ENCODE measurements at regions not wholly inside any gene's neighbourhood (a gene's known extent, or its start where the extent isn't known, plus 50 kb on each side); places are given as distances from the start of the nearest gene placed in this dataset.

GRCh38 chr11:86174101-86175046 lies 70.2 kb upstream of the EED start:
- 50% methylated on average over 8 of the region's 8 CpGs for WGBS
- no peaks in the 10 kb centered on the region for H3K9me3 ChIP-seq (ENCODE audit: control insufficient read depth in 4 of 4, low read length in 3 of 4)
- no peaks in the 10 kb centered on the region for H3K36me3 ChIP-seq (ENCODE audit: control insufficient read depth in 4 of 4, insufficient read depth in 3 of 4, low read depth in 1 of 4, low read length in 3 of 4)
- peak overlapping the region; percentile 68 to 87 for H3K27ac ChIP-seq (ENCODE audit: low read depth in 1 of 2, low read length in 2 of 2)
- no peak overlapping the region for H3K9ac ChIP-seq (ENCODE audit: low read depth in 1 of 2, low read length in 2 of 2)
- DNase-seq (ENCODE audit: low spot score) = peak; percentile 72
- no peak for TF ChIP-seq GABPA (IDR thresholded peaks at IDR 0.05 in 1 of 2, conservative IDR thresholded peaks at IDR 0.05 in 1 of 2)
- no peak for TF ChIP-seq EGR1 (IDR thresholded peaks at IDR 0.05; ENCODE audit: low read depth in 2 of 2)
- TF ChIP-seq TAF1 (conservative IDR thresholded peaks at IDR 0.05) = no peak
- TF ChIP-seq CTCF (IDR thresholded peaks at IDR 0.05; ENCODE audit: low read depth, low read length, missing input control) = no peak
- peak; percentile 82 to 91 for TF ChIP-seq JUND (IDR thresholded peaks at IDR 0.05)
- no peak for TF ChIP-seq ZBTB33 (IDR thresholded peaks at IDR 0.05)
- TF ChIP-seq FOXA2 (IDR thresholded peaks at IDR 0.05) = no peak
- peak; percentile 63 for TF ChIP-seq SP1 (IDR thresholded peaks at IDR 0.05)
- TF ChIP-seq, protein P1, sequence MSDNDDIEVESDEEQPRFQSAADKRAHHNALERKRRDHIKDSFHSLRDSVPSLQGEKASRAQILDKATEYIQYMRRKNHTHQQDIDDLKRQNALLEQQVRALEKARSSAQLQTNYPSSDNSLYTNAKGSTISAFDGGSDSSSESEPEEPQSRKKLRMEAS (IDR thresholded peaks at IDR 0.05) = peak; percentile 38
- TF ChIP-seq, protein P2, sequence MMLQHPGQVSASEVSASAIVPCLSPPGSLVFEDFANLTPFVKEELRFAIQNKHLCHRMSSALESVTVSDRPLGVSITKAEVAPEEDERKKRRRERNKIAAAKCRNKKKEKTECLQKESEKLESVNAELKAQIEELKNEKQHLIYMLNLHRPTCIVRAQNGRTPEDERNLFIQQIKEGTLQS (IDR thresholded peaks at IDR 0.05) = peak; percentile 45
- peak; percentile 73 for TF ChIP-seq NR2F2 (IDR thresholded peaks at IDR 0.05)
- TF ChIP-seq RAD21 (IDR thresholded peaks at IDR 0.05) = peak; percentile 48 to 50
- TF ChIP-seq RXRA (IDR thresholded peaks at IDR 0.05) = peak; percentile 38 to 62
- TF ChIP-seq HNF4G (IDR thresholded peaks at IDR 0.05) = no peak
- peak; percentile 68 to 78 for TF ChIP-seq HNF4A (conservative IDR thresholded peaks at IDR 0.05)
- peak; percentile 24 for TF ChIP-seq YY1 (IDR thresholded peaks at IDR 0.05)
- TF ChIP-seq FOXA1 (IDR thresholded peaks at IDR 0.05) = no peak
- no peak for TF ChIP-seq REST (IDR thresholded peaks at IDR 0.05)
- H3K27me3 ChIP-seq (ENCODE audit: control insufficient read depth in 4 of 4, insufficient read depth in 4 of 4, low read length in 3 of 4) = no peaks in the 10 kb centered on the region
- peaks cover 3 to 30% (median 28%) of the 10 kb centered on the region in 4 donors for H3K4me1 ChIP-seq (ENCODE audit: control insufficient read depth in 4 of 4, insufficient read depth in 4 of 4, low read length in 3 of 4)
- no peak overlapping the region for H3K4me3 ChIP-seq (ENCODE audit: low read depth in 1 of 3, low read length in 3 of 3)
